ENCODE measurements at regions not wholly inside any gene's neighbourhood (a gene's known extent, or its start where the extent isn't known, plus 50 kb on each side); places are given as distances from the start of the nearest gene placed in this dataset.

DNA sequence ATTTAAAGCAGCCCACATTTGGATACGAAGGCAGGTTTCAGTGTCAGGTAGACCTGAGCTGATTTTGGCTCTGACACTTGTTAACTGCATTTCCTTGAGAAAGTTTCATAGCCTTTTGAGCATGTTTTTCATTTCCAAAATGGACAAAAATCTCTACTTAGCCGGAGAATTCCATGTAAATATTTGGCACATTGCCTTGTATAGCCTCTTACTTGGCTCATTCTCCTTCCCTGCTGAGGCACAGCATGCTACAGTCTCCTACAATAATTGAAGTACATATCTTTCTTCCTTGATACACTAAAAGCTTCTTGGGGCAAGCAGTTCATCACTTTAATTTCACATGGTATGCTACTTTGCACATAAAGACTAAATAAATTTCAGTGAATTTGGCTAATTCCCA lies 772.2 kb upstream of the CHAC2 start:
- TF ChIP-seq, protein P1, sequence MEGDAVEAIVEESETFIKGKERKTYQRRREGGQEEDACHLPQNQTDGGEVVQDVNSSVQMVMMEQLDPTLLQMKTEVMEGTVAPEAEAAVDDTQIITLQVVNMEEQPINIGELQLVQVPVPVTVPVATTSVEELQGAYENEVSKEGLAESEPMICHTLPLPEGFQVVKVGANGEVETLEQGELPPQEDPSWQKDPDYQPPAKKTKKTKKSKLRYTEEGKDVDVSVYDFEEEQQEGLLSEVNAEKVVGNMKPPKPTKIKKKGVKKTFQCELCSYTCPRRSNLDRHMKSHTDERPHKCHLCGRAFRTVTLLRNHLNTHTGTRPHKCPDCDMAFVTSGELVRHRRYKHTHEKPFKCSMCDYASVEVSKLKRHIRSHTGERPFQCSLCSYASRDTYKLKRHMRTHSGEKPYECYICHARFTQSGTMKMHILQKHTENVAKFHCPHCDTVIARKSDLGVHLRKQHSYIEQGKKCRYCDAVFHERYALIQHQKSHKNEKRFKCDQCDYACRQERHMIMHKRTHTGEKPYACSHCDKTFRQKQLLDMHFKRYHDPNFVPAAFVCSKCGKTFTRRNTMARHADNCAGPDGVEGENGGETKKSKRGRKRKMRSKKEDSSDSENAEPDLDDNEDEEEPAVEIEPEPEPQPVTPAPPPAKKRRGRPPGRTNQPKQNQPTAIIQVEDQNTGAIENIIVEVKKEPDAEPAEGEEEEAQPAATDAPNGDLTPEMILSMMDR (IDR thresholded peaks at IDR 0.05; ENCODE audit: poor library complexity), result no peak
- no peak for TF ChIP-seq EZH2 (IDR thresholded peaks at IDR 0.05; ENCODE audit: borderline replicate concordance)
